CD4-positive, CD25-positive, alpha-beta regulatory T cell (primary cell): ENCODE measurements at regions not wholly inside any gene's neighbourhood (a gene's known extent, or its start where the extent isn't known, plus 50 kb on each side); places are given as distances from the start of the nearest gene placed in this dataset.

ENCODE experiments used
- ATAC-seq, 2 donors: fragments of 150-1000 bp; cut with Tn5 transposase; one replicate each; pipeline ENCODE4 v1.10.0; 2021; ENCODE audit warnings: low read depth in 2 of 2, moderate number of reproducible peaks in 2 of 2, moderate library complexity in 1 of 2
- DNase-seq, 3 donors: peaks; one replicate each; pipeline versions ENCODE4 v3.0.0 to v3.0.0-alpha.2; 2012 to 2022; ENCODE audit warnings: mixed read lengths in 1 of 3
- H3K27ac ChIP-seq: one replicate; pipeline ENCODE4 v1.7.0; 2013; ENCODE audit warnings: mild to moderate bottlenecking, low read length; ENCODE audit not compliant: insufficient read depth, poor library complexity, severe bottlenecking
- H3K27me3 ChIP-seq: one replicate; pipeline ENCODE4 v1.7.0; 2013; ENCODE audit warnings: low read length; ENCODE audit not compliant: control insufficient read depth, insufficient read depth
- H3K36me3 ChIP-seq: one replicate; pipeline ENCODE4 v1.7.0; 2013; ENCODE audit warnings: mild to moderate bottlenecking, low read length, moderate library complexity; ENCODE audit not compliant: control insufficient read depth, insufficient read depth
- H3K4me1 ChIP-seq: 2 replicates; pipeline ENCODE4 v1.7.0; 2013; ENCODE audit warnings: mild to moderate bottlenecking, low read length; ENCODE audit not compliant: insufficient read depth, control insufficient read depth, poor library complexity, severe bottlenecking
- H3K4me3 ChIP-seq: one replicate; pipeline ENCODE4 v1.7.0; 2013; ENCODE audit warnings: low read depth, mild to moderate bottlenecking, low read length, moderate library complexity
- H3K9me3 ChIP-seq, 2 experiments: 1 replicate in 1 of 2; 2 replicates in 1 of 2; pipeline ENCODE4 v1.7.0; 2013; ENCODE audit warnings: low read length in 2 of 2, mild to moderate bottlenecking in 1 of 2, moderate library complexity in 1 of 2; ENCODE audit not compliant: control insufficient read depth in 2 of 2
- H3K27ac Mint-ChIP-seq, 3 donors: one replicate each; pipeline ENCODE4 v1.8.0; 2020 to 2022; ENCODE audit warnings: mild to moderate bottlenecking in 3 of 3, mixed read lengths in 3 of 3, moderate library complexity in 2 of 3
- H3K27me3 Mint-ChIP-seq: one replicate; pipeline ENCODE4 v1.8.0; 2022; ENCODE audit warnings: mild to moderate bottlenecking, mixed read lengths
- H3K36me3 Mint-ChIP-seq: one replicate; pipeline ENCODE4 v1.8.0; 2020; ENCODE audit warnings: mixed read lengths
- H3K4me1 Mint-ChIP-seq, 4 donors: one replicate each; pipeline ENCODE4 v1.8.0; 2020 to 2022; ENCODE audit warnings: mixed read lengths in 4 of 4, mild to moderate bottlenecking in 1 of 4
- H3K4me3 Mint-ChIP-seq, 4 donors: one replicate each; pipeline ENCODE4 v1.8.0; 2020 to 2022; ENCODE audit warnings: mild to moderate bottlenecking in 4 of 4, mixed read lengths in 4 of 4, moderate library complexity in 3 of 4
- H3K9me3 Mint-ChIP-seq, 7 donors: one replicate each; pipeline ENCODE4 v1.8.0; 2020 to 2022; ENCODE audit warnings: mixed read lengths in 7 of 7, mild to moderate bottlenecking in 3 of 7, moderate library complexity in 2 of 7

- no peak overlapping the region for H3K27ac ChIP-seq
- no peak overlapping the region for H3K4me3 Mint-ChIP-seq
- no peaks in the 10 kb centered on the region for H3K4me1 Mint-ChIP-seq
- ATAC-seq (no peak), DNase-seq (no peak)
- H3K36me3 ChIP-seq: no peaks in the 10 kb centered on the region
- no peaks in the 10 kb centered on the region for H3K36me3 Mint-ChIP-seq
- H3K4me3 ChIP-seq: no peak overlapping the region
- peaks cover 16% of the 10 kb centered on the region for H3K27me3 Mint-ChIP-seq
- no peak overlapping the region for H3K27ac Mint-ChIP-seq
- H3K9me3 ChIP-seq: no peaks in the 10 kb centered on the region
- peaks cover 5% of the 10 kb centered on the region for H3K27me3 ChIP-seq
- no peaks in the 10 kb centered on the region for H3K9me3 Mint-ChIP-seq
- no peaks in the 10 kb centered on the region for H3K4me1 ChIP-seq
Measured at GRCh38 chr2:173583196-173583595, 228.5 kb downstream of the CDCA7 start.

GRCh38 chr2:173584000-173584399, 229.3 kb downstream of the CDCA7 start:
- peaks cover 5% of the 10 kb centered on the region for H3K27me3 ChIP-seq
- no peak overlapping the region for H3K4me3 Mint-ChIP-seq
- no peak overlapping the region for H3K27ac ChIP-seq
- H3K4me1 Mint-ChIP-seq: no peaks in the 10 kb centered on the region
- no peaks in the 10 kb centered on the region for H3K36me3 ChIP-seq
- no peaks in the 10 kb centered on the region for H3K36me3 Mint-ChIP-seq
- no peak overlapping the region for H3K27ac Mint-ChIP-seq
- H3K9me3 ChIP-seq: no peaks in the 10 kb centered on the region
- no peak for ATAC-seq
- no peaks in the 10 kb centered on the region for H3K4me1 ChIP-seq
- peaks cover 19% of the 10 kb centered on the region for H3K27me3 Mint-ChIP-seq
- DNase-seq: no peak
- H3K9me3 Mint-ChIP-seq: no peaks in the 10 kb centered on the region
- H3K4me3 ChIP-seq: no peak overlapping the region

GRCh38 chr2:173584676-173585458, 230.2 kb downstream of the CDCA7 start:
- Histone ChIP-seq H3K27me3 (peaks cover 5% of the 10 kb centered on the region), H3K36me3 (no peaks in the 10 kb centered on the region), H3K9me3 (no peaks in the 10 kb centered on the region), H3K27ac (no peak overlapping the region), H3K4me3 (no peak overlapping the region), H3K4me1 (no peaks in the 10 kb centered on the region)
- Mint-ChIP-seq H3K4me3 (no peak overlapping the region), H3K4me1 (no peaks in the 10 kb centered on the region), H3K27me3 (peaks cover 18% of the 10 kb centered on the region), H3K27ac (no peak overlapping the region), H3K9me3 (no peaks in the 10 kb centered on the region), H3K36me3 (no peaks in the 10 kb centered on the region)
- DNase-seq (no peak), ATAC-seq (no peak)

- Mint-ChIP-seq H3K4me3 (no peak overlapping the region), H3K36me3 (no peaks in the 10 kb centered on the region), H3K4me1 (no peaks in the 10 kb centered on the region), H3K27ac (no peak overlapping the region), H3K9me3 (peaks cover 0 to 13% (median 2%) of the 10 kb centered on the region in 7 donors), H3K27me3 (peaks cover 6% of the 10 kb centered on the region)
- H3K27ac ChIP-seq: no peak overlapping the region
- no peaks in the 10 kb centered on the region for H3K4me1 ChIP-seq
- DNase-seq (no peak), ATAC-seq (no peak)
- H3K4me3 ChIP-seq: no peak overlapping the region
- H3K27me3 ChIP-seq: no peaks in the 10 kb centered on the region
- H3K9me3 ChIP-seq: no peaks in the 10 kb centered on the region
- no peaks in the 10 kb centered on the region for H3K36me3 ChIP-seq
Measured at GRCh38 chr2:173588931-173589369, 234.3 kb downstream of the CDCA7 start.

GRCh38 chr2:173589604-173590275, 235.1 kb downstream of the CDCA7 start:
- peaks cover 0 to 13% (median 2%) of the 10 kb centered on the region in 7 donors for H3K9me3 Mint-ChIP-seq
- H3K4me1 ChIP-seq: no peaks in the 10 kb centered on the region
- no peak for DNase-seq
- H3K27ac ChIP-seq: no peak overlapping the region
- no peaks in the 10 kb centered on the region for H3K4me1 Mint-ChIP-seq
- H3K27me3 ChIP-seq: no peaks in the 10 kb centered on the region
- H3K27ac Mint-ChIP-seq: no peak overlapping the region
- no peaks in the 10 kb centered on the region for H3K9me3 ChIP-seq
- H3K4me3 ChIP-seq: no peak overlapping the region
- no peak overlapping the region for H3K4me3 Mint-ChIP-seq
- ATAC-seq: no peak
- peaks cover 10% of the 10 kb centered on the region for H3K27me3 Mint-ChIP-seq
- H3K36me3 ChIP-seq: no peaks in the 10 kb centered on the region
- H3K36me3 Mint-ChIP-seq: no peaks in the 10 kb centered on the region

GRCh38 chr2:173590276-173590861, 235.7 kb downstream of the CDCA7 start:
- ATAC-seq (no peak), DNase-seq (no peak)
- Mint-ChIP-seq H3K36me3 (no peaks in the 10 kb centered on the region), H3K27me3 (peaks cover 10% of the 10 kb centered on the region), H3K4me3 (no peak overlapping the region), H3K9me3 (peaks cover 0 to 13% (median 2%) of the 10 kb centered on the region in 7 donors), H3K27ac (no peak overlapping the region), H3K4me1 (no peaks in the 10 kb centered on the region)
- Histone ChIP-seq H3K27me3 (no peaks in the 10 kb centered on the region), H3K4me3 (no peak overlapping the region), H3K27ac (no peak overlapping the region), H3K4me1 (no peaks in the 10 kb centered on the region), H3K36me3 (no peaks in the 10 kb centered on the region), H3K9me3 (no peaks in the 10 kb centered on the region)

- H3K36me3 Mint-ChIP-seq: no peaks in the 10 kb centered on the region
- H3K27ac Mint-ChIP-seq: no peak overlapping the region
- H3K9me3 Mint-ChIP-seq: peaks cover 0 to 13% (median 2%) of the 10 kb centered on the region in 7 donors
Measured at GRCh38 chr2:173593109-173593508, 238.4 kb downstream of the CDCA7 start.

More at GRCh38 chr2:173593109-173593508, 238.4 kb downstream of the CDCA7 start:
- Mint-ChIP-seq H3K4me3 (no peak overlapping the region), H3K27me3 (peaks cover 10% of the 10 kb centered on the region), H3K4me1 (no peaks in the 10 kb centered on the region)
- Histone ChIP-seq H3K36me3 (no peaks in the 10 kb centered on the region), H3K4me3 (no peak overlapping the region), H3K27me3 (peaks cover 2% of the 10 kb centered on the region), H3K27ac (no peak overlapping the region), H3K9me3 (no peaks in the 10 kb centered on the region), H3K4me1 (no peaks in the 10 kb centered on the region)
- ATAC-seq (no peak), DNase-seq (no peak)
